ENCODE measurements at regions not wholly inside any gene's neighbourhood (a gene's known extent, or its start where the extent isn't known, plus 50 kb on each side); places are given as distances from the start of the nearest gene placed in this dataset.

- no peak for FAIRE-seq
Observed at GRCh38 chrX:4238916-4239315, 525.5 kb upstream of the PRKX start.

DNA sequence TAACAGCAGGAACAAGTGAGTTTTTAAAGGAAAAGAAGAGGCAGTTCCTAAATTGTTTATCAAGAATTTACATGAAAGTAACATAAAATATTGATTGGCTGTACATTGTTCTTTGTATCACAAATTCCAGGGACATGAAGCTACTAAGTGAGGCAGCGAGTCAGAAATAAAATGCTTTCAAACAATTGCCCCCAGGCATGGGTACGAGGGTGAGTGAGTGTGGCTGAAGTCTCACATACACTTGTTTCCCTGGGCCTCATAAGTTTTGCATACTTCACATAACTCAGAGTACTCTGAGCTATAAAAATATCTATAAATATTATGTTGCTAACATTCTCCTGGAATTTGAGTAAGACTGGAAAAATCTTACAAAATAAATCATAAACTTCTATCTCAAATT lies 511.6 kb upstream of the PRKX start:
- FAIRE-seq = no peak

GRCh38 chrX:4206941-4207340 lies 493.5 kb upstream of the PRKX start:
- no peak for FAIRE-seq

DNA sequence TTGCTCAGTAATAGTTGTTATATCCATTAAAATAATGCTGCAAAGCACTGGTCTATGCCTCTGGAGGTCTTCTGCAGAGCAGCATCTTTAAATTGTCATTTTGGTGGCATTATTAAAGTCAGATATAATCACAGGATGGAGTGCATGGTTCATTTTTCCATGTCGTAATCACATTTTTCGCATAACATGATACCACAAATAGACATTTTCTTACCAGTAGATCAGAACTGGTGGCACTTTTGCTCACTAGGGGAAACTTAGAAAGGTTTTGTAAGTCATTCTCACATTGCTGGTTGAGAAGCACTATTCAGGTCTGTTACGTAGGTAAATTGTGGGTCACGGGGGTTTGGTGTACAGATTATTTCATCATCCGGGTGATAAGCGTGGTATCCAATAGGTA lies 484.5 kb upstream of the PRKX start:
- FAIRE-seq = no peak

DNA sequence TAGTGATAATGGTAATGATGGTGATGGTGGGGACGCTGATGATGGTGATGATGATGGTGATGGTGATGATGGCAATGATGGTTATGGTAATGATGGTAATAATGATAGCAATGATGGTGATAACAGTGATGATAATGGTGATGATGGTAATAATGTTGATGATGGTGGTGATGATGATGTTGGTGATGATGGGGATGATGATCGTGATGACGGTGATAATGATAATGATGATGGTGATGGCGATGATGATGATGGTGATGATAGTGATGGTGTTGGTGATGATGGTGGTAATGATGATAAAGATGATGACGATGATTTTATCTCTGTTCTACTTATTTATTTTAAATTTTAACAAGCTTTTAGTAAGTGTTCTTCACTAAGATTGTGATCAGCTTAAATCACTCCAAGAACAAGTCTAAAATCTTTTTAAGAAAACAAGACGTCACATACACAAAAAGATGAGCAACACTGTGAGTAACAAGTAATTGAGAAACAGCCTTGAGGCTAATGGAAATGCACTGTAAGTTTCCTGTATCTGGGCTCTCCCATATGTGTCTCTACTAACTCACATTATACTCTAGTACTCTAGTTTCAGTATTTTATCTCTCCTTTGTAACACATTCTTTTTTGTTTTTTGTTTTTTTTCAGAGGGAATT lies 480.2 kb upstream of the PRKX start:
- no peak for FAIRE-seq

- FAIRE-seq = no peak
Observed at GRCh38 chrX:4186331-4186730, 472.9 kb upstream of the PRKX start.

GRCh38 chrX:4185086-4185485 lies 471.6 kb upstream of the PRKX start:
- FAIRE-seq = no peak

DNA sequence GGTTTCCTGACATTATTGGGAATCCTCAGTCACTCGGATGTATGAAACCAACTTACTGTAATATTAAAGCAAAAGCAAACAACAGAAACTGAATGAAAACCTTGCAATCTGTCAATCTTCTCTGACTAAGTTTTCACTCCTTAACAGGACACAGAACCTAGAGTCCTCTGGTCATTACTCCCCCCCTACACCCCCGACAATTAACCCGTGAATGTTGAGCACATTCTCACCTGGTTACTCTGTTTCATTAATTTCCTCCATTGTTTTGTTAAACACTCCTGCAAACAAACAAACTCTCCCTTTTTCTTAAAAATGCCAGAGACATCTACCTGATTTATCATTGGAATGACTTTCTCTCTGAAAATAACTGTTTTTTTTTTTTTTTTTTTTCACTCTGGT lies 469.0 kb upstream of the PRKX start:
- no peak for FAIRE-seq

DNA sequence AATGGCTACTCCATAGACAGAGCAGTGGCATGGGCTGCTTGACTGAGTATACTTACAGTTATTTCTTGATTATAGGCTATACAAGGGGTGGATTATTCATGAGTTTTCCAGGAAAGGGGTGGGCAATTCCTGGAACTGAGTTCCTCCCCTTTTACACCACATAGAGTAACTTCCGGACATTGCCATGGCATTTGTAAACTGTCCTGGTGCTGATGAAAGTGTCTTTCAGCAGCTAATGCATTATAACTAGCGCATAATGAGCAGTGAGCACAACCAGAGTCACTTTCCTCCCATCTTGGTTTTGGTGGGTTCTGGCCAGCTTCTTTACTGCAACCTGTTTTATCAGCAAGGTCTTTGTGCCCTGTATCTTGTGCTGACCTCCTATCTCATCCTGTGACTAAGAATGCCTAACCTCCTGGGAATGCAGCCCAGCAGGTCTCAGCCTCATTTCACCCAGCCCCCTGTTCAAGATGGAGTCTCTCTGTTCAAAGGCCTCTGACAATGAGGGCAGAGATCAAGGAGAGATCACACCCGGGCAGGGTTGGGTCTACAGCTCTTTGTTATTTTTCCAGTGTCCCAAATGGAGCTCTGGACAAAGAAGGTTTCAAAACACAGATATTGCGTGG lies 468.4 kb upstream of the PRKX start:
- FAIRE-seq = no peak

- FAIRE-seq = no peak
Observed at GRCh38 chrX:4179031-4179430, 465.6 kb upstream of the PRKX start.

DNA sequence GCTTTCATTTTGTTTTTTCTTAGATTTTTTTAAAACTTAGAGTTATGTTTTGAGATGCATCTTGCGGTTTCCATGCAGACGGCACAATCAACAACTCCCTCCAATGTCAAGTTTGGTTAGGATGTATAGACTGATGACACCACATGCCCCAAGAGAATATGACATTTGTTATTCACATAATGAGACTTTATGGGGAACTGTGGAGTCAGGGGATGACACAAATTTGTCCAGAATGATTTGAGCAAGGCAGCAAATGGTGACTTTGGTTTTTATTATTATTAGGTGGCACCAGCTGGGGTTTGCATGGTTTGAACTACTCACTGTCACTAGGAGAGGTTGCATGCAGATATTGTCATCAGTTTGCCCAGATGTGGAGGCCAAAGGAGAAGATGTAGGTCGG lies 461.8 kb upstream of the PRKX start:
- no peak for FAIRE-seq

GRCh38 chrX:4173743-4174142 lies 460.3 kb upstream of the PRKX start:
- no peak for FAIRE-seq

GRCh38 chrX:4151798-4152197 lies 438.3 kb upstream of the PRKX start:
- FAIRE-seq = no peak

GRCh38 chrX:4150259-4150658 lies 436.8 kb upstream of the PRKX start:
- FAIRE-seq = no peak

- no peak for FAIRE-seq
Observed at GRCh38 chrX:4129626-4130025, 416.2 kb upstream of the PRKX start.

- FAIRE-seq = no peak
Observed at GRCh38 chrX:4118666-4119530, 405.4 kb upstream of the PRKX start.

DNA sequence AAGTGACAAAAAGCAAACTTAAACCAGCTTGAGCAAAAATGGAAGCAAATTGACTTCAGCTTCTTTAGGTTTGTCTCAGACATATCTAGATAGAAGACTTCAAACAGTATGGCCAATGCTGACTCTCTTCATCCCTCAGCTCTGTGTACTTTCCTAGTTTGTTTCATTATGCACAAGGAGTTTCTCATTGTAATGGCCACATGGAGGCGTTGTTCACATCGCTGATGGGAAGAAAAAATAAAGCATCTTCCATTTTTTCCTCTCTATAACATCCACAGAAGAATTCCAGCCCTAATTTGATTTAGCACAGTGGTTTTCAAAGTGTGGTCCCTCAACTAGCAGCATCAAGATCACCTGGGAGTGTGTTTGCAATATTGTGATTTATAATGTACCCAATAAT lies 397.5 kb upstream of the PRKX start:
- FAIRE-seq = no peak

DNA sequence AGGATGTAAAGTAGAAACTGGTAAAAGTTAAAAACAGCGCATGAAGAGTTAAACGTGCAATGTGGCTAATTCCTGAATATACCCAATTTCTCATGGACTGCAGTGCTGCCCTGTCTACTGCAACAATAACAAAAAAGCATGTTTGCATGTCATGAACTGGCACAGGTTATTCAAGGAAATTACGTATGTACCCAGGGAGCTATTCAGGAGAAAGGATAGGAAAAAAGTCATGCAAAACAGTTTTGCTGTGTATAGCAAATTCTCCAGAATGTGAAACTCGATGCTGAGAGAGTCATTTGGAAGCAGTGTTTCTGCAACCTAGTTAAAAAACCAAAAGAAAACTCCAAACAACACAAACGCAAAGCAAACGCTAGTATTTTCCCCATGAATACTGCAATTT lies 381.5 kb upstream of the PRKX start:
- FAIRE-seq = no peak

- FAIRE-seq = no peak
Observed at GRCh38 chrX:4091046-4091760, 377.8 kb upstream of the PRKX start.

DNA sequence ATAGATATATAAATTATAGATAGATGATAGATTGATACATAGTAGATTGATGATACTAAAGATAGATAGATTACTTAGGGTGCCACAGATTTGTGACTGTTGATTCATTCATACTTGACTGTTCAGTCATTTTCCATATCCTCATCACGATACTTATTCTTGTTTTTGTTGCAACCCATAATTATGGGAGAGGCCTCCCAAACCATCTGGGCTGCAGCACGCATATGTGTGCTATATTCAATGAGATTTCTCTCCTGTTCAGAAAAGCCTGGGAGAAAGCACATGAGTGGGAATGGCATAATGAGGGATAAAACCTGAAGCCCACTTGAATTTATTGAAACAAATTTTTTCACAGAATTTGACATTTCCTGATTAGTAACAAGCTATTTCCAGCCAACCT lies 346.4 kb upstream of the PRKX start:
- no peak for FAIRE-seq

DNA sequence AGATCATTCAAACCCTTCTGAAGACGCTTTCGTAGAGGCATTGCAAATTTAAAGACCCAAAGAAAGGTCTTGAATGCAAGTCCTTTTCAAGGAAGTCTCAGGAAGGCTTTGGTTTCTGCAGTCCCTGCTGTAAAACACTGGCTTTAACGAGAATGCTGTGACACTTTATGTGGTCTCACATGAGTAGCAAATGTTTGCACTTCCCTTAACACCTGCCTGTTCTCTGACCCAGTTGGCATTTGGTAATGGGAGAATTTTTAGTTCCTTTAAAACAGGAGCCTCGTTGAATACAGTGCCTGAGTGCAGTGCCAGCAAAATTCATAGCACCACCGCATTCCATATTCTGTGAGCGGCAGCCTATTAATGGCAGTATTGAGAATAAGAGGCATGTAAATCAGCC lies 330.5 kb upstream of the PRKX start:
- FAIRE-seq = no peak

DNA sequence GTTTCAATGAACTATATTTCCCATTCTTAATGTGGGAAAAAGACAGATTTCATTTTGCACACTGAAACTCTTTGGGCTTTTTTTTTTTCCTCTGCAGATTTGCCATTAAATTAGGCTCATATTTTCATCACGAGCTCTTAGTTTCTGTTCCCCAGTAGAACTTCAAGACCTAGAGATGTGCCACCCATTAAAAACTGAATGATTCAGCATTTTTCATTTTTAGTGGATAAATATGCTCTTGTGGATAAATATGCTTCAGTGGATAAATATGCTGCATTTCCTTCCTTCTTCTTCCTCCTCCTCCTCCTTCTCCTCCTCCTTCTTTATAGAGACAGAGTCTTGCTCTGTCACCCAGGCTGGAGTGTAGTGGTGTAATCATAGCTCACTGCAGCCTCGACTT lies 322.4 kb upstream of the PRKX start:
- no peak for FAIRE-seq

GRCh38 chrX:4028151-4028550 lies 314.7 kb upstream of the PRKX start:
- no peak for FAIRE-seq
